Nephron progenitor cell (in vitro differentiated cells): ENCODE measurements at regions not wholly inside any gene's neighbourhood (a gene's known extent, or its start where the extent isn't known, plus 50 kb on each side); places are given as distances from the start of the nearest gene placed in this dataset.
A peak's percentile ranks its signal among the peaks of the same experiment; 100 is the strongest.
"Not testable (repeated sequence)": the region's sequence is repeated elsewhere in the genome, so short reads cannot be mapped to it uniquely, and the experiment has no call there.

ENCODE experiments used
- DNase-seq: peaks from one replicate; pipeline ENCODE4 v3.0.0; 2021
- H3K27ac Mint-ChIP-seq: 2 replicates; pipeline ENCODE4 v1.8.0; 2021; ENCODE audit warnings: mild to moderate bottlenecking, moderate library complexity, mixed read lengths
- H3K27me3 Mint-ChIP-seq: 2 replicates; pipeline ENCODE4 v1.8.0; 2021; ENCODE audit warnings: mild to moderate bottlenecking, low read depth, mixed read lengths; ENCODE audit not compliant: poor library complexity
- H3K36me3 Mint-ChIP-seq: 2 replicates; pipeline ENCODE4 v1.8.0; 2021; ENCODE audit warnings: low read depth, mixed read lengths
- H3K4me1 Mint-ChIP-seq: 2 replicates; pipeline ENCODE4 v1.8.0; 2021; ENCODE audit warnings: mixed read lengths
- H3K4me3 Mint-ChIP-seq: 2 replicates; pipeline ENCODE4 v1.8.0; 2021; ENCODE audit warnings: mild to moderate bottlenecking, moderate library complexity, mixed read lengths
- H3K9me3 Mint-ChIP-seq: 2 replicates; pipeline ENCODE4 v1.8.0; 2021; ENCODE audit warnings: mild to moderate bottlenecking, moderate library complexity, mixed read lengths
- TF ChIP-seq, protein P1 (sequence below): fragments of 200-600 bp; sonication (generic); IDR thresholded peaks from 2 replicates; pipeline ENCODE4 v1.5.0; 2021; ENCODE audit warnings: antibody characterized with exemption

DNA sequence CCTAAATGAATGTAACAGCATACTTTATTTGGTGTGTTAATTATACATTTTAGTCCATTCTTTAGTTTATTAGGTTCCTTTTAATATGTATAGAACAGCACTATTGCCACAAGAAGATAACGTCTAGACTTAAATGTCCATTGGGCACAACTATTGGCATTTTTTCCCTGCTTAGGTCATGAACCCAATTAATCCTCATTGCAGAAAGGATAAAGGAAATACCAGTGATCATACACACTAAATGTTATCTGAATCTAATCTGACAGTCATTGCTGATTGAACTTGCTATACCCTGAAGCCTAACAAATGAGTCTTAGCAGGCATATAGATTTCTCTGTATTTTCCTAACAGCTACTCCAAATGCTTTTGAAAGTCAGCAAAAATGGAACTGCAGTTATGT is 2250.0 kb upstream of the AGA start:
- no peaks in the 10 kb centered on the region for H3K9me3 Mint-ChIP-seq
- TF ChIP-seq, protein P1, sequence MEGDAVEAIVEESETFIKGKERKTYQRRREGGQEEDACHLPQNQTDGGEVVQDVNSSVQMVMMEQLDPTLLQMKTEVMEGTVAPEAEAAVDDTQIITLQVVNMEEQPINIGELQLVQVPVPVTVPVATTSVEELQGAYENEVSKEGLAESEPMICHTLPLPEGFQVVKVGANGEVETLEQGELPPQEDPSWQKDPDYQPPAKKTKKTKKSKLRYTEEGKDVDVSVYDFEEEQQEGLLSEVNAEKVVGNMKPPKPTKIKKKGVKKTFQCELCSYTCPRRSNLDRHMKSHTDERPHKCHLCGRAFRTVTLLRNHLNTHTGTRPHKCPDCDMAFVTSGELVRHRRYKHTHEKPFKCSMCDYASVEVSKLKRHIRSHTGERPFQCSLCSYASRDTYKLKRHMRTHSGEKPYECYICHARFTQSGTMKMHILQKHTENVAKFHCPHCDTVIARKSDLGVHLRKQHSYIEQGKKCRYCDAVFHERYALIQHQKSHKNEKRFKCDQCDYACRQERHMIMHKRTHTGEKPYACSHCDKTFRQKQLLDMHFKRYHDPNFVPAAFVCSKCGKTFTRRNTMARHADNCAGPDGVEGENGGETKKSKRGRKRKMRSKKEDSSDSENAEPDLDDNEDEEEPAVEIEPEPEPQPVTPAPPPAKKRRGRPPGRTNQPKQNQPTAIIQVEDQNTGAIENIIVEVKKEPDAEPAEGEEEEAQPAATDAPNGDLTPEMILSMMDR, result no peak
- no peak overlapping the region for H3K27ac Mint-ChIP-seq

DNA sequence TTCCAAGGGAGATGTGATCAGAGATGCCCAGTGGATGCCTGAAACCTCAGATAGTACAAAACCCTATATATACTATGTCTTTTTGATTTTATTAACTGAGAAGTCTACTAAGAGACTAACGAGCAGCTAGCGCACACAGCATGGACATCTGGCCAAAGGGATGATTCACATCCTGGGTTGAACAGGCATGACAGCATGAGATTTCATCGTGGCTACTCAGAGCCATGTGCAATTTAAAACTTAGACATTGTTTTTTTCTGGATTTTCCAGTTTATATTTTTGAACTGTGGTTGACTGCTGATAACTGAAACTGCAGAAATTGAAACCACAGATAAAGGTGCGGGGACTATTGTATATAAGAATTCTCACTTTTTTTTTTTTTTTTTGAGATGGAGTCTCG is 2252.9 kb upstream of the AGA start:
- H3K27me3 Mint-ChIP-seq, result no peaks in the 10 kb centered on the region
- H3K27ac Mint-ChIP-seq, result no peak overlapping the region
- no peaks in the 10 kb centered on the region for H3K4me1 Mint-ChIP-seq
- no peak for DNase-seq
- H3K36me3 Mint-ChIP-seq, result no peaks in the 10 kb centered on the region
- TF ChIP-seq, protein P1, result no peak
- no peak overlapping the region for H3K4me3 Mint-ChIP-seq
- no peaks in the 10 kb centered on the region for H3K9me3 Mint-ChIP-seq

More for the DNA sequence above, 2250.0 kb upstream of the AGA start:
- no peak for DNase-seq
- Mint-ChIP-seq H3K4me1 (no peaks in the 10 kb centered on the region), H3K36me3 (no peaks in the 10 kb centered on the region), H3K4me3 (no peak overlapping the region), H3K27me3 (no peaks in the 10 kb centered on the region)

DNA sequence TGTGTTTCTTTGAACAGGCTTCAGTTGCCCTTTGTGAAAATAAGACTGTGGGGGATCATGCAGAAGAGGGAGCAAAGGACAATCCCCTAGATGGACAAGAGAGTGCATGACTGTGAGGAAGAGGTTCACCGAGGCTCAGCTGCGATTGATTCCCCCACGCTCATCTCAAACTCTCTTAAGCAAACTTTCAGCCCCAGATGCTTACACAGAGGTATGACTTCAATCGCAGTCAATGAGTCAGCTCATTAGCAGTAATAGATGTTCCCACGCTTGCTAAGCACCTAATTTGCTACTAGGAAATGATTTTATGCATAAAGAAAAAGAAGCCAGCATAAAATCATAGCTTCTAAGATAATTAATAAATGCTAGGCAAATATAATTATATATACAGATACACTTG is 2256.1 kb upstream of the AGA start:
- no peaks in the 10 kb centered on the region for H3K27me3 Mint-ChIP-seq
- H3K27ac Mint-ChIP-seq, result peak overlapping the region; percentile 39
- DNase-seq, result no peak
- H3K9me3 Mint-ChIP-seq, result no peaks in the 10 kb centered on the region
- H3K4me3 Mint-ChIP-seq, result no peak overlapping the region
- no peaks in the 10 kb centered on the region for H3K36me3 Mint-ChIP-seq
- TF ChIP-seq, protein P1, result no peak
- no peaks in the 10 kb centered on the region for H3K4me1 Mint-ChIP-seq

DNA sequence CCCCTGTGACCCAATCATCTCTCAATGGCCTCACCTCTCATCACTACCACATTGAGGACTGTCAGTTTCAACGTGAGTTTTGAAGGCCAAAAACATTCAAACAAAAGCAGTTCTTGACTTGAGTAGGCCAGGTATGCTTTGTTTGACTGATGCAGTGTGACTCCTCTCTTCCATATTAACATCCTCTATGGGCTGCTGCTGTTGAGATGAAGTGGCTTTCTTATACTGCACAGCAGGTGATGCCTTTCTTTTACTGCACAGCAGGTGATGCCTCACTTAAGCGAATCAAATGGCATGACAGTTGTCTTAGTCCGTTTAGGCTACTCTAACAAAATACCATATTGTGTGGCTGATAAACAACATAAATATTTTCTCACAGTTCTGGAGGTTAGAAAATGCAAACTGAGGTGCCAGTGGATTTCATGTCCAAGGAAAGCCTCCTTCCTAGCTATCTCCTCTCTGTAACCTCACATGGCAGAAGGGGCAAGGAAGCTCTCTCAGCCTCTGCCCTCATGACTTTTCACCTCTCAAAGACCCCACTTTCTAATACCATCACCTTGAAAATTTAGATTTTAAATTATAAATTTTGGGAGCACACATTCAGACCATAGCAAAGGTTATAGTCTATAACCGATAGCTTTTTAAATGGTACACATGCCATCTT is 2267.9 kb upstream of the AGA start:
- peaks cover 11% of the 10 kb centered on the region for H3K9me3 Mint-ChIP-seq
- no peak for DNase-seq
- TF ChIP-seq, protein P1, result no peak
- no peak overlapping the region for H3K4me3 Mint-ChIP-seq
- H3K36me3 Mint-ChIP-seq, result no peaks in the 10 kb centered on the region
- H3K4me1 Mint-ChIP-seq, result no peaks in the 10 kb centered on the region
- no peak overlapping the region for H3K27ac Mint-ChIP-seq
- H3K27me3 Mint-ChIP-seq, result no peaks in the 10 kb centered on the region

DNA sequence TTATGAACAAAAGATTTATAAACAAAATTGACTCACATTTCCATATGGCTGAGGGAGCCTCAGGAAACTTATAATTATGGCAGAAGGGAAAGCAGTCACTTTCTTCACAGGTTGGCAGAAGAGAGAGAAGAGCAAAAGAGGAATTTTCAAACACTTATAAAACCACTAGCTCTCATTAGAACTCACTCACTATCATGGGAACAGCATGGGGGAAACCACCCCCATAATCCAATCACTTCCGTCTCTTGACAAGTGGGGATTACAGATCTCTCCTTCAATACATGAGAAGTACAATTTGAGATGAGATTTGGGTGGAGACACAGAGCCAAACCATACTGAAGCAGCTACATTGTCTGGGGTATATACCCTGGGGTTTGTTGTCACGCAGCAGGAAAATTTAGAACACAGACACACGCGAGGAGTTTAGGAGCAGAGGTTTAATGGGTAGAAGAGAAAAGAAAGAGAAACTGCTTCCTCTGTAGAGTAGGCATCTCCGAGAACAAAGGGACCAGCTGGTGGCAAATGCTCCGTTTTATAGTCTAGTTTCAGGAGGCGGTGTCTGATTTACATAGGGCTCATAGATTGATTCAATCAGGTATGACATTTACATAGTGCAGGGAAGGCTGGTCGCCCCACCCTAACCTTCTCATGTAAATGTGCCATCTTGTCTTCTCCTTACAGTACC is 2277.7 kb upstream of the AGA start:
- no peaks in the 10 kb centered on the region for H3K27me3 Mint-ChIP-seq
- no peaks in the 10 kb centered on the region for H3K36me3 Mint-ChIP-seq
- TF ChIP-seq, protein P1, result no peak
- no peaks in the 10 kb centered on the region for H3K4me1 Mint-ChIP-seq
- no peak overlapping the region for H3K4me3 Mint-ChIP-seq
- DNase-seq, result no peak
- no peak overlapping the region for H3K27ac Mint-ChIP-seq
- H3K9me3 Mint-ChIP-seq, result peaks cover 28% of the 10 kb centered on the region

DNA sequence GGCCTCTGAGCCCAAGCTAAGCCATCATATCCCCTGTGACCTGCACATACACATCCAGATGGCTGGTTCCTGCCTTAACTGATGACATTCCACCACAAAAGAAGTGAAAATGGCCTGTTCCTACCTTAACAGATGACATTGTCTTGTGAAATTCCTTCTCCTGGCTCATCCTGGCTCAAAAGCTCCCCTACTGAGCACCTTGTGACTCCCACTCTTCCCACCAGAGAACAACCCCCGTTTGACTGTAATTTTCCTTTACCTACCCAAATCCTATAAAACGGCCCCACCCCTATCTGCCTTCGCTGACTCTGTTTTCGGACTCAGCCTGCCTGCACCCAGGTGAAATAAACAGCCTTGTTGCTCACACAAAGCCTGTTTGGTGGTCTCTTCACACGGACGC is 2284.3 kb upstream of the AGA start:
- H3K27me3 Mint-ChIP-seq, H3K4me1 Mint-ChIP-seq, H3K36me3 Mint-ChIP-seq, DNase-seq, H3K27ac Mint-ChIP-seq, H3K4me3 Mint-ChIP-seq: not testable (repeated sequence)
- peaks cover 14% of the 10 kb centered on the region for H3K9me3 Mint-ChIP-seq
